ENCODE measurements at regions not wholly inside any gene's neighbourhood (a gene's known extent, or its start where the extent isn't known, plus 50 kb on each side); places are given as distances from the start of the nearest gene placed in this dataset.
"Not testable (repeated sequence)": the region's sequence is repeated elsewhere in the genome, so short reads cannot be mapped to it uniquely, and the experiment has no call there.

GRCh38 chr16:58863042-58863441 is 128.9 kb upstream of the GOT2 start:
- no peak overlapping the region for H3K4me3 ChIP-seq (replicated peaks in 1 of 2; ENCODE audit: low read depth in 2 of 2, low read length in 2 of 2)
- no peak for TF ChIP-seq CTCF (IDR thresholded peaks at IDR 0.05; ENCODE audit: low read depth, low read length)
- DNase-seq (ENCODE audit: low read depth in 2 of 2) = no peak

GRCh38 chr16:58862334-58863021 is 128.4 kb upstream of the GOT2 start:
- no peak overlapping the region for H3K4me3 ChIP-seq (replicated peaks in 1 of 2; ENCODE audit: low read depth in 2 of 2, low read length in 2 of 2)
- DNase-seq (ENCODE audit: low read depth in 2 of 2) = no peak
- TF ChIP-seq CTCF (IDR thresholded peaks at IDR 0.05; ENCODE audit: low read depth, low read length) = no peak

- no peak for TF ChIP-seq CTCF (IDR thresholded peaks at IDR 0.05; ENCODE audit: low read depth, low read length)
- H3K4me3 ChIP-seq (replicated peaks in 1 of 2; ENCODE audit: low read depth in 2 of 2, low read length in 2 of 2) = no peak overlapping the region
- no peak for DNase-seq (ENCODE audit: low read depth in 2 of 2)
These were observed 126.0 kb upstream of the GOT2 start for GRCh38 chr16:58859958-58860669.

- not testable (repeated sequence) for DNase-seq (ENCODE audit: low read depth in 2 of 2); H3K4me3 ChIP-seq (replicated peaks in 1 of 2; ENCODE audit: low read depth in 2 of 2, low read length in 2 of 2)
These were observed 124.5 kb upstream of the GOT2 start for GRCh38 chr16:58858577-58858976.

GRCh38 chr16:58855291-58855863 is 121.3 kb upstream of the GOT2 start:
- no peak for TF ChIP-seq CTCF (IDR thresholded peaks at IDR 0.05; ENCODE audit: low read depth, low read length)
- DNase-seq (ENCODE audit: low read depth in 2 of 2) = no peak

GRCh38 chr16:58853854-58854791 is 120.0 kb upstream of the GOT2 start:
- no peak overlapping the region for H3K4me3 ChIP-seq (replicated peaks in 1 of 2; ENCODE audit: low read depth in 2 of 2, low read length in 2 of 2)
- DNase-seq (ENCODE audit: low read depth in 2 of 2) = no peak
- no peak for TF ChIP-seq CTCF (IDR thresholded peaks at IDR 0.05; ENCODE audit: low read depth, low read length)

More at GRCh38 chr16:58855291-58855863, 121.3 kb upstream of the GOT2 start:
- H3K4me3 ChIP-seq (replicated peaks in 1 of 2; ENCODE audit: low read depth in 2 of 2, low read length in 2 of 2) = no peak overlapping the region
